Natural killer cell treated with Interleukin-12 subunit alpha and Interleukin-12 subunit beta and Interleukin-15 and Interleukin-18, amount 100 ng/mL, for 72 hours (primary cell): ENCODE measurements at regions not wholly inside any gene's neighbourhood (a gene's known extent, or its start where the extent isn't known, plus 50 kb on each side); places are given as distances from the start of the nearest gene placed in this dataset.

Source experiments
- ATAC-seq, 2 donors: fragments of 150-1000 bp; cut with Tn5 transposase in 1 of 2; sonication (Bioruptor Pico), chemical (Tn5 transposase) in 1 of 2; 2 replicates each; pipeline ENCODE4 v1.10.0; 2021
- DNase-seq: peaks from one replicate; pipeline ENCODE4 v3.0.0; 2022; ENCODE audit warnings: low spot score
- H3K27ac Mint-ChIP-seq, 2 donors: 1 replicate in 1 of 2; 2 replicates in 1 of 2; pipeline ENCODE4 v1.8.0; 2022; ENCODE audit warnings: mixed read lengths in 2 of 2, mild to moderate bottlenecking in 1 of 2, moderate library complexity in 1 of 2
- H3K27me3 Mint-ChIP-seq, 2 donors: 1 replicate in 1 of 2; 2 replicates in 1 of 2; pipeline ENCODE4 v1.8.0; 2022; ENCODE audit warnings: mixed read lengths in 2 of 2
- H3K36me3 Mint-ChIP-seq: one replicate; pipeline ENCODE4 v1.8.0; 2022; ENCODE audit warnings: mixed read lengths
- H3K4me1 Mint-ChIP-seq, 2 donors: 1 replicate in 1 of 2; 2 replicates in 1 of 2; pipeline ENCODE4 v1.8.0; 2022; ENCODE audit warnings: low read depth in 2 of 2, mixed read lengths in 2 of 2, mild to moderate bottlenecking in 1 of 2
- H3K4me3 Mint-ChIP-seq: one replicate; pipeline ENCODE4 v1.8.0; 2022; ENCODE audit warnings: mixed read lengths
- H3K9me3 Mint-ChIP-seq: 2 replicates; pipeline ENCODE4 v1.8.0; 2022; ENCODE audit warnings: mixed read lengths

DNA sequence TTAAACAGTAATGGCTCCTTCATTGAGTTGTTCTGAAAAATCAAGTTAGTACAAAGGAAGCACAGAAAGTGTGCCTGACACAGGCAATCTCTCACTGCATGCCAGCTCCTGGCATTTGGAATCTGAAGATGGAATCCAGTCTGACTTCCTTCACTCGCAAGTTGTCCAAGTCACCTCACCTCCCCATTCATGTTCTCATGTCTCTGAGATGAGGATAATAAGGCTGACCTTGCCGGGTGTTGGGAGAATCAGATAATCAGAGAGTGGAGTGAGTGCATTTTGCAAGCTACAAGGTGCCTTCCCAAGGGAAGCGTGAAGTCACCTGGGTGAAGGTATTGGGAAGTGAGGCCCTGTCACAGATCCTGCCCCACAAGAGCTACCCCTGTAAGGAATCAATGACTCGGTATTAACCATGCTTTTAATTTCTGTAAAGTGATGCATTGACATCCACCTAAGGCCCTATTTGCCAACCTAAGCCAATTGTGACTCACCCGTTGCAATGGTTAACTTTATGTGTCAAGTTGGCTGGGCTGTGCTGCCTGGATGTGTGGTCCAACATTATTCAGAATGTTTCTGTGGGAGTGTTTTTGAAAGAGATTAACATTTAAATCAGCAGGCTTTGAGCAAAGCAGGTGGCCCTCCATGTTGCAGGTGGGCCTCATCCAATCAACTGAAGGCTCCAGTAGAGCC, 62.5 kb upstream of the TARBP1 start:
- H3K4me3 Mint-ChIP-seq = no peak overlapping the region
- no peak for ATAC-seq
- peaks cover 0 to 8% of the 10 kb centered on the region in 2 donors for H3K4me1 Mint-ChIP-seq

DNA sequence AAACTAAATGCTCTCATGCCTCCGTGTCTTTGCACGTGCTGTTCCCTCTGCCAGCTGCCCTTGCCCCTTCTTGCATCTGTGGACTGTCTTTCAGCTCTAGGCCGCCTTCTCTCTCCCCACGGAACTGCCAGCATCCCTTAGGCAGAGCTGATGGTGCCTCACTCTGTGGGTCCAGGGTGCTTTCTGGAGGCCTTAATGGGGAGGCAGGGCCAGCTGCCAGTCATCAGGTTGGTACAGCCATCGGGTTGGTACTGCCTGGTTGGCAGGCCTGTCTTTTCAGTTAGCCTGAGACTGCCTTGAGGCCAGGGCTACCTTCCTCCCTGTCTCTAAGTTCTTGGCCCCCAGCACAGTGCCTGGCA, 61.4 kb upstream of the TARBP1 start:
- DNase-seq (no peak), ATAC-seq (peak in 1 of 2 donors; percentile 29)
- Mint-ChIP-seq H3K9me3 (no peaks in the 10 kb centered on the region), H3K4me1 (peaks cover 0 to 8% of the 10 kb centered on the region in 2 donors), H3K27ac (peak overlapping the region in 1 of 2 donors; percentile 15), H3K27me3 (peaks cover 0 to 14% of the 10 kb centered on the region in 2 donors), H3K36me3 (no peaks in the 10 kb centered on the region), H3K4me3 (no peak overlapping the region)

More for the DNA sequence above, 62.5 kb upstream of the TARBP1 start:
- Mint-ChIP-seq H3K9me3 (no peaks in the 10 kb centered on the region), H3K36me3 (no peaks in the 10 kb centered on the region), H3K27me3 (peaks cover 0 to 16% of the 10 kb centered on the region in 2 donors), H3K27ac (no peak overlapping the region)
- no peak for DNase-seq

DNA sequence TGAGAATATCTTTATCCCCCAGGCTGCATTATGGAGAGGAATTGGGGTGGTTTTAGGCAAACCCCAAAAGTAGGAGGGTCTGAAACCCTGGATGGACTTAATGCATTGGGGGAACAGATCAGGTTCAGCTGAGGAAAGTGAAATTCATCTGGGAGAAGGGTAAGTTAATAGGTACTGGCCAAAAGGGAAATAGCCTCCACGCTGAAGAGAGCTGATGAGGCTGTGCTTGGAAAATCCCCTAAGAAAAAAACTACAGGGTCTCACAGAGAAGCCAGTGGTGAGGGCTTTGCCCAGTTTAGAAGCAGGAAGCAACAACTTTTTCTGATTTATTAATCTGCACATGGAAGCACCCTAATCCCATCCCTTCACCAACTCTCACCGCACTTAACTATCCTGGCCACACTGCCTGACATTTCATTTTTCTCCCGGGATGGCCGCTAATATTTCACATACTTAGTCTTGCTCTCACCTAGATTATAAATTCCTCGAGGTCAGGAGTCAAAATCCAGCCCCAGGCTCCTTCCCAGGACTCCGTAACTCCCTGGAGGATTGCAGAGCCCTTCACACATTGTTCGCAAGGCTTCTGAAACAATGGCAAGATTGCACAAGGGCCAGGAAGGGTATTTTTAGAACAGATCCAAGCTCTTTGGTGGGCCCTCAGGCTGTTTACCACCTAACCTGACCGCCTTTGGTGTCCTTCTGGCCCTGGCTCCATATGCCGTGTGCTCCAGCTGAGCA, 60.9 kb upstream of the TARBP1 start:
- no peak for ATAC-seq
- peaks cover 0 to 4% of the 10 kb centered on the region in 2 donors for H3K4me1 Mint-ChIP-seq

DNA sequence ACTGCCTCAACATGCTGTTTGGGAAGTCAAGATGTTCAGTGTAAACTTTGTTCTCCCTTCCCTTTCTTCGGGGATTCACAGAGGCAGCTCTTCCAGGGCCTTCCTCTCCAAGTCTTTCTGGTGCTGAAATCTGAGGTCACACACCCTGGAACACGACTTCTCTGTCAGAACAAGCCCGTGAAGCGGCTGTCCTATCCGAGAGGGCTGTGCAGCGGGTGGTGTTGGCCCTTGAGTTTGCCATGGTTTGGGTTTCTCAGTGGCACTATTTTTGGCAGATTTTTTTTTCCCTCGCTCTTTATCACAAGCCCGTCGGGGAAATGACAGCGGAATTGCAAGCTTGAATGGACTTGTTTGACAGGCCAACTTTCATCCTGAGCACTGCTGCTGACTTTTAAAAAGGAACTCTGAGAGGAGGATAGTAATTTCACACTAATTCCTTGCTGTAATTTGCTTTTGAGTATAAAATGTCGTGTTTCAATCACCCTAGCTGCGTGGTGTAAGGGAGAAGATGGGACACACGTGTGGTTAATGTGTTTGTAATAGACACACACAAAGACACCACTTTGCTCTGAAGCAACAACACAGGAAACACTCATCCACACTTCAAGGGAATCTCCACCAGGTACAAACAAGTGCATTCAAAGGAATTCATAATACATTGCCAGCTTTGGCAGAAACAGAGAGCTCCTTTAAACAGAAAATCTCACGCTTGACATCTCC, 60.1 kb upstream of the TARBP1 start:
- H3K4me3 Mint-ChIP-seq = no peak overlapping the region
- no peaks in the 10 kb centered on the region for H3K9me3 Mint-ChIP-seq
- peak; percentile 37 for DNase-seq
- no peaks in the 10 kb centered on the region for H3K4me1 Mint-ChIP-seq
- no peak for ATAC-seq
- no peaks in the 10 kb centered on the region for H3K36me3 Mint-ChIP-seq
- H3K27me3 Mint-ChIP-seq = peaks cover 0 to 13% of the 10 kb centered on the region in 2 donors
- H3K27ac Mint-ChIP-seq = no peak overlapping the region

More for the DNA sequence above, 60.9 kb upstream of the TARBP1 start:
- H3K9me3 Mint-ChIP-seq = no peaks in the 10 kb centered on the region
- DNase-seq = peak; percentile 12
- peaks cover 0 to 17% of the 10 kb centered on the region in 2 donors for H3K27me3 Mint-ChIP-seq
- H3K4me3 Mint-ChIP-seq = no peak overlapping the region
- H3K36me3 Mint-ChIP-seq = no peaks in the 10 kb centered on the region
- peak overlapping the region in 1 of 2 donors; percentile 15 for H3K27ac Mint-ChIP-seq

DNA sequence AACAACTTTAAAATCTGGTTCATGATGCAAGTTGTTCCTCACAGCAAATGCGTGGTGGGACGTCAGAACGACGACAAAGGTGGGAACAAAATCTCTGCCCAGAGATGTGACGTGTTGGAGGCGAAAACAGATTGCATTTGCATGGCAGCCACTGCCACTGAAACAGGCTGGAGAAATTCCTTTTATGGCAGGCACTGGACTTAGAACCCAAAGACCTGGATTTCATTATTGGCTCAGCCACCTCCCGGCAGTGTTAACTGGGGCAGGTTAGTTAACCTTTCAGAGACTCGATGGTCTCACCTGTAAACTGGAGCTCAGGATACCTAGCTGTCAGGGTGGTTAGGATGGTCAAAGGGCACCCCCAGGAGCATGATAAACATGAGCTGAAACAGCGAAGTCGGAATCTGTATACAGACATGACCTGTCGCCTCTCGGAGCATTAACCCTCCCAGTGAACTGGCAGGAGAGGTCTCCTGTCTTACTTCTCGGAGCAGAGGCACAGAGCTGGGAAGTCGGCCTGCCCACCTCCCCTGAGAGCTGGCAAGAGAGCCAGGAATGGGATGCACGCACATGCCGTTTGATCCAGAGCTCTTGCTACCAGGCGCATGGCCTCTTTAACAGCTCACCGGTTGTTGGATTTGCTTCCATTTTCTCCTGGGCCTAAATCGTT, 59.2 kb upstream of the TARBP1 start:
- H3K4me3 Mint-ChIP-seq = no peak overlapping the region
- H3K27me3 Mint-ChIP-seq = peaks cover 0 to 7% of the 10 kb centered on the region in 2 donors
- DNase-seq (peak; percentile 13), ATAC-seq (no peak)
- H3K4me1 Mint-ChIP-seq = no peaks in the 10 kb centered on the region
- H3K36me3 Mint-ChIP-seq = no peaks in the 10 kb centered on the region
- H3K27ac Mint-ChIP-seq = no peak overlapping the region
- H3K9me3 Mint-ChIP-seq = no peaks in the 10 kb centered on the region

DNA sequence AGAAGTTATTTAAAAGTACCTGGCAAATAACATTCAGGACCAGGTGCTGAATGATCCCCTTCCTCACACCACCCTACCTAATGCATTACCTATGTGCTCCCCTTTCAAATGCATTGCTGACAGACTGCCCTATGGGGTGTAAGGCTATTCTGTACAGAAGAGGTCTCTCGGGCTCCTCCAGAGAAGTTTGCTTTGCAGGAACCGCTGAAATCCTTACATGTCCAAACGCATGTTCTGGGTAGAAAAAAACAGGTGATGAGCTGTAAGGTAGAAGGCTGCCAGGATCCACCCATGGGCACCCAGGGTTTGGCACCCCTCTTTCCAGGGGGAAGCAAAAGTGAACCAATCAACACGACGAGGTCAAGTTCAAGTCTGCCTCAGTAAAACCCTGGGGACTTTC, 58.3 kb upstream of the TARBP1 start:
- no peaks in the 10 kb centered on the region for H3K4me1 Mint-ChIP-seq
- ATAC-seq (no peak), DNase-seq (peak; percentile 20)
- no peaks in the 10 kb centered on the region for H3K9me3 Mint-ChIP-seq
- no peak overlapping the region for H3K4me3 Mint-ChIP-seq
- H3K27ac Mint-ChIP-seq = no peak overlapping the region
- H3K27me3 Mint-ChIP-seq = peaks cover 0 to 7% of the 10 kb centered on the region in 2 donors
- no peaks in the 10 kb centered on the region for H3K36me3 Mint-ChIP-seq

DNA sequence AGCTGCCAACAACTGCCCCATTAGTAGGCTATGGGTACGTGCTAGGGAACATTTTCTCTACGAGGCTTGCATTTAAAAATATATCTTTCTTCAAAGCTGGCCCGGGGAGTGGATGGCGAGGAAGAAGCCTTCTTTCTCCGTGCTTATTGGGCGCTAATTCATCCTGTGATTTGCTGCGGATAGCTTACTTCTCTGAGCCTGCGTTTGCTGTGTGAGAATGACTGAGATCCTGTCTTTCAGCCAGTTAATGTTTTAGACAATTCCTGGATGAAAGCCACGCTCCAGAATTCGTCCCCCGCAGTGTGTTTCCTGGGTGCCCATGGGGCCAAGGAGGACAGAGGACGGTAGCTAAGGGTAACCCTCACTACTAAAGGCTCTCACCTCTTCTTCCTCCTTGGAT, 57.8 kb upstream of the TARBP1 start:
- Mint-ChIP-seq H3K27ac (no peak overlapping the region), H3K4me3 (no peak overlapping the region), H3K4me1 (no peaks in the 10 kb centered on the region), H3K36me3 (no peaks in the 10 kb centered on the region), H3K9me3 (no peaks in the 10 kb centered on the region), H3K27me3 (peaks cover 0 to 7% of the 10 kb centered on the region in 2 donors)
- ATAC-seq = no peak
- DNase-seq = no peak

DNA sequence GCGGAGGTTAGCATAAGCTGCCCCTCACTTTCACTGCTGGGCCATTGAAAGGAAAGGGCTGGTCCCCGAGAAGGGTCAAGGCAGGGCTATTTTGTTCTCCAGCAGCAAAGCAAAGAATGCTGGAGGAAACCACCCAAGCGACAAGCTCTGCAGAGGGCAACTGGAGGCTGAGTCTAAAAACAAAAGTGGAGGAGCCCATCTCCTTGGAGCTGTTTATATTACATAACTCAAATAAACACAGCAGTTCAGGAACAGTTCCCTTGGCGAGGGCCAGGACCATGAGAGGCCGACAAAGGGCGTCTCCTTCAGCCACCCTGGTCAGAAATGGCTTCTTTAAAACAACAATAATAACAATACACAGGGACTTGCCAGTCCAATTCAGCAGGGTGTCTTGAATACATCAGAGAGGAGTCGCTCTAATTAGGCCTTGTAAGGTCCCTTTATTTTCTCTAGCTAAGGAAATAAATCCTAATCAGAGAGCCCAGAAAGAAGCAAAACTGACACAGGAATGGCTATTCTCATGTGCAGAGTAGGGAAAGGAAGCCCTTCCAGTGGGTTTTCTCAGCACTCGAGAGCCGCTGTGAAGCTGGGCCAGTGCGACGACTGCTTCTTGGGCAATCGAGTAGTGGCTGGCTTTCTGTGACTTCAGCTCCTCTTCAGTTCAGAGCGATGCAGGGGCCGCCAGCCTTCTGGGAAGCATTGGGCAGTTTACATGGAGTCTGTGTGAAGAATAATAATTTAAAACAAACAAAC, 57.0 kb upstream of the TARBP1 start:
- H3K27ac Mint-ChIP-seq = peak overlapping the region in 1 of 2 donors; percentile 32
- peak; percentile 53 for DNase-seq
- no peak for ATAC-seq

GRCh38 chr1:234535218-234535617, 56.2 kb upstream of the TARBP1 start:
- Mint-ChIP-seq H3K4me3 (no peak overlapping the region), H3K27ac (peak overlapping the region in 1 of 2 donors; percentile 32), H3K27me3 (peaks cover 0 to 9% of the 10 kb centered on the region in 2 donors), H3K4me1 (peaks cover 0 to 2% of the 10 kb centered on the region in 2 donors), H3K9me3 (no peaks in the 10 kb centered on the region), H3K36me3 (no peaks in the 10 kb centered on the region)
- ATAC-seq (no peak), DNase-seq (peak; percentile 5)

More for the DNA sequence above, 57.0 kb upstream of the TARBP1 start:
- no peaks in the 10 kb centered on the region for H3K9me3 Mint-ChIP-seq
- no peaks in the 10 kb centered on the region for H3K4me1 Mint-ChIP-seq
- no peaks in the 10 kb centered on the region for H3K36me3 Mint-ChIP-seq
- peaks cover 0 to 7% of the 10 kb centered on the region in 2 donors for H3K27me3 Mint-ChIP-seq
- no peak overlapping the region for H3K4me3 Mint-ChIP-seq

GRCh38 chr1:234533975-234534876, 55.2 kb upstream of the TARBP1 start:
- Mint-ChIP-seq H3K9me3 (no peaks in the 10 kb centered on the region), H3K27ac (peak overlapping the region in 1 of 2 donors; percentile 32), H3K36me3 (no peaks in the 10 kb centered on the region)

DNA sequence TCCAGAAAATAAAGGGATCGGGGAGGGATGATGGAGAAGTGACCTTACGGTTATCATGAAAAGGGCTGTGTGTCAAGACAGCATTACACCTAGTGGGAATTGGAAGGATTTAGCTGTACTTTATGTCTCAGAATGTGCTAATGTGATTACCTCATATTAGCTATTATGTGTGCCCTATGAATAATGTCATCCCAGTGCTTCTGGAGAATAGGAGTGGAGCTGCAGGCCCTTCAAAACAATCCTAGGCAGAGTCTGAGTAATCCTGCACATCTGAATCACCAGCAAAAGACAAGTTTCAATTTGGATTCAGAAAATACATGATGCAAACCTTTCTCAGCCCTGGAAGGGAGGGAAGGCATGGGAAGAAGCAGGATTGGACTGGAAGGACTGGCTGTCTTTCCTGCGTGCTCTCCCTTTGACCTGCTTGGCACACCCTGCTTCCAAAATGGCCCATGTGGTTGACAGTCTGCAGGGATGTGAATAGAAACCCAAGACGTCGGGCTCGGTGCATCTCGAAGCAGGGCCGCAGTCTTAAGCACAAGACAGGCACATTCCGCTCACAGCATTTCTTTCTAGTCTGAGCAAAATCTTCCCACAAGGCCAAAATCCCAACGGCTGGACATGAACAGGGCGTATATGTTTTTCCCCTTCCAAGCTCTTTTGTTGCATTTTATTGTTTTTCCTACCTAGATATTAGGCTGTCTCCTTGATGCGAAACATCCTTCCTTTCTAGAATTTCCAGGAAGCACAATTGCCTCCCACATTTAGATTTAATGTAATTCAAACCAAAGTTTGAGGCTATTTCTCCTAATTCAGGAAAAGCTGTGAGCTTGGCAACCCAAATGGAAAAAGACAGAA, 54.3 kb upstream of the TARBP1 start:
- no peak for DNase-seq

More at GRCh38 chr1:234533975-234534876, 55.2 kb upstream of the TARBP1 start:
- Mint-ChIP-seq H3K4me1 (peaks cover 0 to 6% of the 10 kb centered on the region in 2 donors), H3K27me3 (peaks cover 0 to 9% of the 10 kb centered on the region in 2 donors), H3K4me3 (no peak overlapping the region)
- ATAC-seq (no peak), DNase-seq (peak; percentile 38)

More for the DNA sequence above, 54.3 kb upstream of the TARBP1 start:
- Mint-ChIP-seq H3K27ac (peak overlapping the region in 1 of 2 donors; percentile 32), H3K4me3 (no peak overlapping the region), H3K9me3 (no peaks in the 10 kb centered on the region), H3K27me3 (peaks cover 9% of the 10 kb centered on the region in 2 donors), H3K4me1 (peaks cover 0 to 9% of the 10 kb centered on the region in 2 donors), H3K36me3 (no peaks in the 10 kb centered on the region)
- no peak for ATAC-seq
